ENCODE measurements at regions not wholly inside any gene's neighbourhood (a gene's known extent, or its start where the extent isn't known, plus 50 kb on each side); places are given as distances from the start of the nearest gene placed in this dataset.

DNA sequence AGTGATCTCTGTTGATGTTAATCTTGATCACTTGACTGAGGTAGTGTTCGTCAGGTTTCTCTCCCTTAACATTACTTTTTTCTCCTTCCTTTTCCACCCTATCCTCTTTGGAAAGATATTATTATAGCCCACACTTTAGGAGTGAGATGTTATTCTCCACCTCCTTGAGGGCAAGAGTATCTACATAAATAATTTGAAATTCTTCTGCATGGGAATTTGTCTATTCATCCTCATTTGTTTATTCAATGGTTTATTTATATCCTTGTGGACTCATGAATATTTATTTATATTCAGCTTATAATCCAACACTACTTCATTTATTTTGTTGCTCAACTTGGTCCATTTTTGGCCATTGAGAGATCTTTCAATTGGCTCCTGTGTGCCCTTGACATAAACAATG is 750.4 kb downstream of the EPHA4 start:
- no peak for TF ChIP-seq CTCF (IDR thresholded peaks at IDR 0.05; ENCODE audit: poor library complexity)
- no peak for TF ChIP-seq EZH2 (IDR thresholded peaks at IDR 0.05; ENCODE audit: borderline replicate concordance)
- no peak for TF ChIP-seq EZH2phosphoT487 (IDR thresholded peaks at IDR 0.05; ENCODE audit: low read depth, severe bottlenecking, unreplicated experiment)

Measured in hepatocyte (in vitro differentiated cells).